AG04449 (cell line): ENCODE measurements at regions not wholly inside any gene's neighbourhood (a gene's known extent, or its start where the extent isn't known, plus 50 kb on each side); places are given as distances from the start of the nearest gene placed in this dataset.

Source experiments
- CTCF ChIA-PET: fragments of 350-600 bp; formaldehyde crosslinking; extraction: SDS; loops from one replicate; lab custom pipeline; 2021; ENCODE audit warnings: antibody characterized with exemption; lab: Yijun Ruan, JAX
- POLR2A ChIA-PET: fragments of 400-600, 350-600 bp; formaldehyde crosslinking; extraction: SDS; loops from one replicate; lab custom pipeline; 2020; ENCODE audit warnings: antibody characterized with exemption, inconsistent platforms; lab: Yijun Ruan, JAX
- DNase-seq: peaks from one replicate; pipeline ENCODE4 v3.0.0-alpha.2; 2010; ENCODE audit warnings: low read depth, low spot score
- H3K4me3 ChIP-seq: 2 replicates; pipeline ENCODE4 v1.5.1; 2011; ENCODE audit warnings: low read depth, mild to moderate bottlenecking, control low read depth, low read length
- TF ChIP-seq, protein P1 (sequence below): IDR thresholded peaks from one replicate; pipeline ENCODE4 v1.5.1; 2011; ENCODE audit warnings: mild to moderate bottlenecking, moderate library complexity, low read length, control low read depth, inconsistent platforms; ENCODE audit not compliant: insufficient read depth; ENCODE audit errors: missing control alignments

DNA sequence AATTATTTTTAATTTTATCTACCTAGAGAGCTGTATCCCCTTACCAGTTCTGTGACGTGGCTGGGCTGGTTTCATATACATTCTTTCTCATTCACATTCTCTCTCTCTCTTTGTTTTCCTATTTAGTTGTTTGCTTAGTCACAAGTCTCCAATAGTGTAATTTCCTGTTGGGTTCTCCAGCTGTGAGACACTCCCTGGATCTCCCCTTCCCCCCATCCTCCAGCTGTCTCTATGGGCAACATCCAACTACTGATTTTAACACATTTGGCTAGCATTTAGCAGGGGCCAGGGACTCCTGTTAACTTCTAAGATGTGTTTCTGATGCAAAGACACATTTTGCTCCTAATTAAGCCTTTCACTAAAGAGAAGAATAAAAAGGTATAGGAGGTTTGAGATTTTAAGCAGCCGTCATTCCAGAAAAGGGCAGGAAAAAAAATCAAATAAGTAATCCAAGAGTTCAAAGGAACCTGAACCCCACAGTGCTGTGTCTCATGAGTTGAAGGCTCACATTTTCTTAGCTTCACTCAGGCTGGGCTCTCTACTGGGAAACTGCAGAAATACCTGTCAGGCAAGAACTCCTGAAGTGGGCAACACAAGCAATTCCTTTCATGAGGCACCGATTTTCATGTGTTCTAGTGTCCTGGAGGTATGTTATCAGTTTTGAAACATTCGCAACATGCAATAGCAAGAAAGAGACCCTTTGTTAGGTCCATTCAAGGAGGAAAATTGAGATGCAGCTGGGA lies 198.7 kb upstream of the C9orf72 start:
- CTCF ChIA-PET, result no interaction called here
- DNase-seq, result no peak
- H3K4me3 ChIP-seq, result no peak overlapping the region
- TF ChIP-seq, protein P1, sequence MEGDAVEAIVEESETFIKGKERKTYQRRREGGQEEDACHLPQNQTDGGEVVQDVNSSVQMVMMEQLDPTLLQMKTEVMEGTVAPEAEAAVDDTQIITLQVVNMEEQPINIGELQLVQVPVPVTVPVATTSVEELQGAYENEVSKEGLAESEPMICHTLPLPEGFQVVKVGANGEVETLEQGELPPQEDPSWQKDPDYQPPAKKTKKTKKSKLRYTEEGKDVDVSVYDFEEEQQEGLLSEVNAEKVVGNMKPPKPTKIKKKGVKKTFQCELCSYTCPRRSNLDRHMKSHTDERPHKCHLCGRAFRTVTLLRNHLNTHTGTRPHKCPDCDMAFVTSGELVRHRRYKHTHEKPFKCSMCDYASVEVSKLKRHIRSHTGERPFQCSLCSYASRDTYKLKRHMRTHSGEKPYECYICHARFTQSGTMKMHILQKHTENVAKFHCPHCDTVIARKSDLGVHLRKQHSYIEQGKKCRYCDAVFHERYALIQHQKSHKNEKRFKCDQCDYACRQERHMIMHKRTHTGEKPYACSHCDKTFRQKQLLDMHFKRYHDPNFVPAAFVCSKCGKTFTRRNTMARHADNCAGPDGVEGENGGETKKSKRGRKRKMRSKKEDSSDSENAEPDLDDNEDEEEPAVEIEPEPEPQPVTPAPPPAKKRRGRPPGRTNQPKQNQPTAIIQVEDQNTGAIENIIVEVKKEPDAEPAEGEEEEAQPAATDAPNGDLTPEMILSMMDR, result no peak
- POLR2A ChIA-PET, result no interaction called here

DNA sequence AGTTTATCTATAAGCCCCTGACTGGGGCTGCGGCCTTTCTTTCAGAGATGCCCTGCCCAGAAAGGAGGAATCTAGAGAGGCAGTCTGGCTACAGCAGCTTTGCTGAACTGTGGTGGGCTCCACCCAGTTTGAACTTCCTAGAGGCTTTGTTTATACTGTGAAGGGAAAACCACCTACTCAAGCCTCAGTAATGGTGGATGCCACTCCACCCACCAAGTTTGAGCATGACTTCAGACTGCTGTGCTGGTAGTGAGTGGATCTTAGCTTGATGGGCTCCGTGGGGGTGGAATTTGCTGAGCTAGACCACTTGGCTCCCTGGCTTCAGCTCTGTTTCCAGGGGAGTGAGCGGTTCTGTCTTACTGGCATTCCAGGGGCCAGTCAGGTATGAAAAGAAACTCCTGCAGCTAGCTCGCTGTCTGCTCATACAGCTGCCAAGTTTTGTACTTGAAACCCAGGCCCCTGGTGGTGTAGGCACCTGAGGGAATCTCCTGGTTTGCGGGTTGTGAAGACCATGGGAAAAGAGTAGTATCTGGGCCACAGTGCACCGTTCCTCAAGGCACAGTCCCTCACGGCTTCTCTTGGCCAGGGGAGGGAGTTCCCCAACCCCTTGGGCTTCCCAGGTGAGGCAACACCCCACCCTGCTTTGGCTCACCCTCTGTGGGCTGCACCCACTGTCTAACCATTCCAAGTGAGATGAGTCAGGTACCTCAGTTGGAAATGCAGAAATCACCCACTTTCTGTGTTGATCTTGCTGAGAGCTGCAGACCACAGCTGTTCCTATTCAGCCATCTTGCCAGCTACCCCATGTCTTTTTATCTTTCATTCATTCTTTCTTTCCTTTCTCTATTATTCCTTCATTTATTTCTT lies 211.8 kb upstream of the C9orf72 start:
- ChIA-PET POLR2A (no interaction called here), CTCF (no interaction called here)
- TF ChIP-seq, protein P1, result no peak

DNA sequence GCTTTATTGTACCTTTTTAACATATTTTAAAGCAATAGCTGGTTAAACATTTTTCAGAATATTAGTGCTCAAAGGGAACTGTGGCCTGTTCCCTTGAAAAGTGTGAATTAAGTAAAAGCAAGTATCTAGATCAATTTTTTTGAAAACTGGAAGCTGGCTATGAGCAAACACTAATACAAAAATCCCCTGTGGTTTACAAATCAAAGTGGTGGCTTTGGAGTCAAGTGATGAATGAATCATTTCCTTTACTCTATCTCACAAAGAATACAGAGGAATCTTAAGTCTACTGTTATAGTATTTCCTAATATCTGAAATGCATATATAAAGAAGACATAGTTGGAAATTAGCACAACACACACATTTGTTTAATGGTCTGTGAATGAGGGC lies 212.4 kb upstream of the C9orf72 start:
- TF ChIP-seq, protein P1, result no peak
- H3K4me3 ChIP-seq, result no peak overlapping the region
- CTCF ChIA-PET, result no interaction called here
- POLR2A ChIA-PET, result no interaction called here
- DNase-seq, result no peak

More for the DNA sequence above, 211.8 kb upstream of the C9orf72 start:
- no peak for DNase-seq
- H3K4me3 ChIP-seq, result no peak overlapping the region

DNA sequence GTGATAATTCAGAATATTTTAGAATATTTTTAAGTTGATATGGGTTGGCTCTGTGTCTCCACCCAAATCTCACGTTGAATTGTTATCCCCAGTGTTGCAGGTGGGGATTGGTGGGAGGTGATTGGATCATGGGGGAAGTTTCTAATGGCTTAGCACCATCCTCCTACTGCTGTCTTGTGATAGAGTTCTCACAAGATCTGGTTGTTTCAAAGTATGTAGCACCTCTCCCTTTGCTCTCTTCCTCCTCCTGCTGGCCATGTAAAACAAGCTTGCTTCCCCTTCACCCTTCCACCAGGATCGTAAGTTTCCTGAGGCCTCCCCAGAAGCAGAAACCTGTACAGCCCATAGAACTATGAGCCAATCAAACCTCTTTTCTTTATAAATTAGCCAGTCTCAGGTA lies 214.6 kb upstream of the C9orf72 start:
- CTCF ChIA-PET, result no interaction called here
- DNase-seq, result no peak
- no peak overlapping the region for H3K4me3 ChIP-seq
- TF ChIP-seq, protein P1, result no peak
- POLR2A ChIA-PET, result no interaction called here

DNA sequence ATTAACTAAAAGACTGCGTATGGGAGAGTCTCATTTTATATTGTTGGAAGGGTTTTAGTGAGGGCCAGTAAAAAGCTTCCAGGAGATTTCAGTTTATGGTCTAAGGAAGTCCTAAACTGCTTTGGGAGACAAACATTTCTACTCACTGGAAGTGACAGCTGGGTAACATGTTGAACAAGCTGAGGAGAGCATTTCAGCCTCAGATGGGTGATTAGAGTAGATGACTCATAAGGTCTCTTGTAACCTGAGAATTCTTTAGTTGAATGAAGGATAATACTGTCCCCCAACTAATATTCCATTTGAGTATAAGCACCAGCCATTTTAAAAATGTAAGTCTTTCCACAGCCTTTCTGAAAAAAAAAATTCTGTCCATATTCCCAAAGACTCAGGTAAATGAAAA lies 218.0 kb upstream of the C9orf72 start:
- ChIA-PET POLR2A (no interaction called here), CTCF (no interaction called here)
- H3K4me3 ChIP-seq, result no peak overlapping the region
- TF ChIP-seq, protein P1, result no peak
- DNase-seq, result no peak
